GM21360 (cell line): ENCODE measurements at regions not wholly inside any gene's neighbourhood (a gene's known extent, or its start where the extent isn't known, plus 50 kb on each side); places are given as distances from the start of the nearest gene placed in this dataset.

Source experiments
- ATAC-seq: cut with Tn5 transposase; IDR thresholded peaks from one replicate; pipeline ENCODE4 v1.9.1; 2021; ENCODE audit warnings: mild to moderate bottlenecking, moderate library complexity; ENCODE audit not compliant: unreplicated experiment

DNA sequence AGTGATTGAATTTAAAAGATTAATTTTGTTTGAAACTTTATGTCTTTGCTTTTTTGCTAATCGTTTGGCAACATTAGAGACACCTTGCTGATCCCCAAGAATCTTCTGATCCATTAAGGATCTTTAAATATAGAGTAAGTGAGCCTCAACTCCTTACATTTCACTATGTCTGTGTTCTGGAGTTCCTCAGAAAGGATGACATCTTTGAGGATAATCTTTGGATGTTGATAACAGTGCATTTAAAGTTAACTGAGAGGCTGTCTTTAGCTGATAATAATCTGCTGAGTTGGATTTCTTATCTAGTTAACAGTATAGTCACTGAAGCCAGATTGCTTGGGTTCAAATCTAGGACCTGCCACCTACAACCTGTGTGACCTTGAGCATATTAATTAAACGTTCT, 221.6 kb upstream of the EMCN start:
- ATAC-seq: no peak

DNA sequence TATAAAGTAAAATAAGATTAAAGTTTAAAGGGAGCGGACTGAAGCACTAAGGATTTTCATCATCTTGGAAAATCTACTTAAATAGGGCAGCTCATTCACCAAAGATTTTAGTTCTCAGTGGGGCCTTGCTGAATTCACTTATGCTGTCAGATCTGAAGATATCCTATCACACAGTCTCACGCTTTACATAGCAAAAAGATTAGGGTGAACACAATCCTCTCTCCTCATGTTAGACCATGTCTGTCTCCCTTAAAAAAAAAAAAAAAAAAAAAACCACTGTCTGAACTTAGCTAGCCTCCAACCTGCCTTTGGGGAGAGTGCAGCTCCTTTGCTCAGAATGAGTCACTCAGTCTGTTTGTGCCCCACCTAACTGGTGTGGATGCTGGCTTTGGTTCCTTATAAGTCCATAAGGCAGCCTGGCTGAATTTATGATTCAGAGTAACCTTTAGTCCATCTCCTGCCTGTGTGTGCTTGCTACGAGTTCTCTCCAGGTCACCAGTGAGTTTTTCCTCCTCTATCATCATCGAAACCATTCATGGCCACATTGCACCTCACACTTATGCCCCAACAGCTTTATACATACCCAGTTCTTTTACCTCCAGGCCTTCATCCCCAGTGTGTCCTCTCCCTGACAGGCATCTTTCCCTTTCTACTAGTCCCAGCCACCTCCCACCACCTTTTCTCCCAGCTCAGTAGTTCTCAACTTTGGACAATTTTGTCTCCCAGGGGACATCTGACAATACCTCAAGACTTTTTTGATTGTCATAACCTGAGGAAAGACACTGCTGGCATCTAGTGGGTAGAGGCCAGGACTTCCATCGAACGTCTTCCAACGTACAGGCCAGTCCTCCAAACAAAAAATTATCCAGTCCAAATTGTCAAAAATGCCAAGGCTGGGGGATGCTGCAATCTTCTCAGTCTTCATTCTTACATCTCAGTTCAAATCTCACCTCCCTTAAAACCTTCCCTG, 220.7 kb upstream of the EMCN start:
- peak; percentile 84 for ATAC-seq

DNA sequence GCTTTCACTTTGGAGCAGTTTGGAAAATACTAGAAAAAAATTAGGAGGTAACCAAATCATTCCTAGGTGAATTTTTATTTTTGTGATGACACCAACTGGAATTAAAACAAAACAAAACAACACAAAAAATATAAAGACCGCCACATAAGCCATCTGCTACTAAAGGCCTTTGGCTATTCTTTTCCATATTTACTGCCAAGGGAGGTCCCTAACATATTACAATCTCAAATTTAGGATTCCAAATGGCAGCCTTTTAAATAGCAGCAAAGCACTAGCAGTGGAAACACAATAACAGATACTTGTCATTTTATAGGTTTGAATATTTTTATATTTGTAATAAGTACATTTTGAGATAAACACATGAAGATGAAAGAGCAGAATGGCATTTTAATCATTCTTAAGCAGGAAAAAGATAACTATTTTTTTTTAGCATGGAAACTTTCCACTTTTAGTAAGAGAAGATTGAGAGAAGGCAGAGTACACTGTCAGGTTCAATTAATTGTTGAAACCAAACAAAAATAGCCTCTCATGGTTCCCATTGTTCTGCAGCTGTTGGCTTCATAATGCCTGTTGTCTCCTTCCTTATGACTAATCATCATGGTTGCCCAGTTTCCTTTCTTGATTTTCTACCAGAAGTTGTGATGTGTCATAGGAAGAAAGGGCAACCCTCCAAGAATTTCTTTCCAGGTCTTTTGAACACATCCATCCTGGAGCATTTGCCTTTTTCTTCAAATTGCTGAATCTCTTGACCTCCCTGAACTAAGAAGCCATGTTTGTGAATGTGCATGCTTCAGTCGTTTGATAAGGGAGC, 219.0 kb upstream of the EMCN start:
- no peak for ATAC-seq

DNA sequence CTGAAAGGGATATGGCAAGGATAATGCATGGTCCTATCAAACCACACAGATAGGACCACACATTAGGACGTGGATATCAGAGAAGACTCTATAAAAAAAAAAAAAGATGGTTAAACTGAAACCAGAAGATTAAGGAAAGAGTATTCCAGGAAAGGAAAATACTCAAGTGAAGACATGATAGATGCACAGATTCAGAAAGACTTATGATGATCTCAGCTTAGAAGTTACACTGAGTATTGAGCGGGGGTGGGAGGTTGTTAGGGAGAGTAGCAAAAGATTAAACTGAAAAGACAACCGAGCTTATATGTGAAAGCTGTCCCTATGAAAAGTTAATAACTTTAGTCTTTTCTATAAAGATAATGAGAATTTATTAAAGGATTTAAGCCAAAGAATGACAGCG, 211.0 kb upstream of the EMCN start:
- ATAC-seq: no peak

DNA sequence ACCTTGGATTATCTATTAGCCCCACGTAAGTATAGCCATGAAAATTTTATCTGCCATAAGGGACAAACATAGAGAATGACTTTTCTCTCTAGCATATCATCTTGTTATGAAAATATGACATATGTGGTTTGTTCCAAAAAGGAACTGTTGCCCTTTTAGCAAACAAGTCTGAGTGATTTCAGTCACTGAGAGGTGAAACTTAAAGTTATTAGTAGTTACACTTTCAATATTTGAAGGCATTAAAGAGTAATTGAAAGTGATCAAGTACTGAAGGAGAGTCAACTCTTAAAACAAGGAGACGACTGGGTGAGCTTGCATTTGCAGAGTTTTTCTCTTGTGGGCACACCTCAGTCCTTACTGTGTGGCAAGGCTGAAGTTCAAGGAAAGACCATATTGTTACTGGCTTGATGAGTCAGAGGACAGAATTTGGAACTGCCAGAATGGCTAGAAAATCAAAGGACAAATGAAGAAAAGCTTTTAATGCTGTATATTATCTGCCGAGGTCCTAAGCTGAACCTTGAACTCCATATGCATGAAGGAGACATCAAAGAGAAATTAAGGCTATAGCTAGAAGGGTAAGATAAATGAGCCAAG, 205.1 kb upstream of the EMCN start:
- ATAC-seq: peak; percentile 60

DNA sequence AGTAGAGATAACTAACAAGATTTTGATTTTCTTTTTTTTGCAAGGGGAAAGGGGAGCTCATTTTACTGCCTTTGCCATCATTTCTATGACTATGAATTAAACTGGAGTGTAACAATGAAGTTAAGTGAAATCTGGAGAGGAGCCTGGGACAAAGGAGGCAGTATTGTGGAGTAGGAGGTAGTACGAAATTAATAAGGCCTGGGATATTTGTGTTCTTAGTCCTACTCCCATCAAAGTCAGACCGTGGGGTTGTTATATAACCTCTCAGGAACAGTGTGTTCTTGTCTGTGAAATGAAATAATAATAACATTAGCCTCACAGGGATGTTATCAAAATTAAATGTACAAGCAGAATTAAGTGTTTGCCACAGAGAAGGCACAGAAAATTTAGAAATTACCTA, 204.3 kb upstream of the EMCN start:
- ATAC-seq: no peak

DNA sequence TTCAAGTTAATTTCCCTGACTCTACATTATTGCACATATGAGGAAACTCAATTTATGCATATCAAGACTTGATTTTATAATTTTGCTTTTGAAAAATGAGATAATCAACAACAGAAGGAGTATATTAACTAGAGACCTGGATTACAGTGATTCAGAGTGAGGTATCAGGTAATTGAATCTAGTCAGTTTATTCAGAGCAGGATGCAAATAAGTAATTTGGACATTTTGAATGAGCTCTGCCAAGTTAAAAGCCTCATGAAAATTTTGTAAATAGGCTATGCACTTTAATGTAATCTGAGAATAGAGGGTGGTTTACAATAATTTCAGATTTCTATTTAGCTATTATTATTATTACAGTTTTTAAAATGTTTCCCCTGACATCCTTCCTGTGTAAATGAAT, 203.7 kb upstream of the EMCN start:
- no peak for ATAC-seq

DNA sequence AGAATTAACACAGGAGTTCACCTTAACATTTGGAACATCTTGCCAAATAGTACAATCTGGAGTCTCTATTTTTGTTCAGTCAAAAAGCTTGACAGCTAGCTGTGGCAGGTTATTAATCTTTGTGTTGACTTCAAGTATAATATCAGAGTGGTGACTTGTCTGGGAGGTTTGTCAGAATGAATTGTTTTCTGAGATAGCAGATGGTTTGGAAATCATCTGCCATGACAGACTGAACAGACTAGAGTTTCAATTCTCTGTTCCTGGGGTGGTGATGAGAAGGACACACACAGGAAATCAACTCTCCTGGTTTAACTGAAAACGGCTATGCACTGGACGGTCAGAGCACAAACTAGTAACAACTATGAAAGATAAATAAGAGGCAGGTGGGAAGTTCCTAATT, 203.3 kb upstream of the EMCN start:
- ATAC-seq: no peak

DNA sequence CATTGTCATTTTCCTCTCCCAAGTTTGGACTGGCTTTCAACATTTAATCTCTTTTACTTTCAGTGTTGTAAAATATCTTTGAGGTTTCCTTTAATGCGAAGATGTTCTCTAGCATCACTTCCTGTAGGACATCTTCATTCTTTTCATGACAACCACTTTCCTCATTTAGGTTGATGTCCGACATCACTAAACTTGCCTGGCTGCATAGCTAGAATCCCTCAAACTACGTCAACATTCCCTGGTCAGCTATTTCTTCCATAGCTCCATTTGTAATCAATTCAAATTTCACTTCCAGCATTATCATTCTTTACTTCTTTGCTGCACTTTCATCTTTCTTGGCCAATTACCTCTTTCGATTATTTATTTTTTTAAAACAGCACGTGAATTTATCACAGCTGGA, 198.6 kb upstream of the EMCN start:
- no peak for ATAC-seq

DNA sequence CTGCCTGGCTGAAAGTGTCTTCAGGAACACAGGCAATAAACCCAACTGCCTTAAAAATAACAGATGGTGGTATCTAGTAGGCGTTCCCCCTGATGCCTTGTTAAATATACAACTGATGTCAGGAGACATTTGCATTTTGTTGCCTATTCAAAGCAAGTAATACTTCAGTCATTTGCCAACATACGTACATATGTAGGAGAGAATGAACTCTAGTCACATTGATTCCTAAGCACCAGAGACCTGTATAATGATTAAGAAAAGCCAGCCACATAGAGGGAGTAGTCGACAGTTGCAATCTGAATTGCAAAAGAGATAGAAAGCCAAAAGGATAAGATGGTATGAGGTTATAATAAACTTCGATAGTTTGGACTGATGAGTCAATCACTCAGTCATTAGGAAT, 191.0 kb upstream of the EMCN start:
- no peak for ATAC-seq

DNA sequence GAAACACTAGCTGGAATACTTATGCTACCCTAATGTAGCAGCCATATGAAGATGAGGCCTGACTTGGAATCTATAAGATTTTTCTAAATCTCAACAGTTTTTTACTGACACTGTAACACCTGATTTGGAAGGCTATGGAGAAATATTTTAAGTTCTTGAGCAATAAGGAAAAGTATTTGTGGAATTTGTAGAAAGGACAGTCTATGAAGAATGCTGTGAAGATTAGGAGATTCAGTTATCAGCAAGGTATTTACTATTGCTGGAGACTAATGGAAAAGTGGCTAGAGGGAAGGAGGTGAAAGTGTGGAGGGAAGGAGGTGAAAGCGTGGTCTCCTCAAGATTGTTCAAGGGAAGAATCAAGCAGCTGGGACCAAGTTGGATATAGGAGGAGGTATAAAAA, 190.0 kb upstream of the EMCN start:
- ATAC-seq: no peak

DNA sequence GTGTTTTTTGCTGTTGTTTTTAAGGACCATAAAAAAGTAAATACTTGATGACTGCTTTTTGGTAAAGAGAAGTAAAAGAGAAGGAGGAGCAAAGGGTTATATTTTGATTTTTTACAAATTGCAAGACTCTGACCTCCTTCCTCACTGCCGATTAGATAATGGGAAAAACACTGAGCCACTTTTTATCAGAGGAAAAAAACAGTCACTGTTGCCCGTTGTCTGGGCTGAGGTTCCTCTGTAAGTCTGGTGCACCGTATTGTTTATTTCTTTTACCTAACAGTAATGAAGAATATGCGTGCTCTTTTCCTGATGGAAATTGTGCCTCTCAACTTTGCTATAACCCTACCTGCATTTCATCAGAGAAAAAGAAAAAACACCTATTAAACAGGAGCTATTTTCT, 178.7 kb upstream of the EMCN start:
- ATAC-seq: no peak

DNA sequence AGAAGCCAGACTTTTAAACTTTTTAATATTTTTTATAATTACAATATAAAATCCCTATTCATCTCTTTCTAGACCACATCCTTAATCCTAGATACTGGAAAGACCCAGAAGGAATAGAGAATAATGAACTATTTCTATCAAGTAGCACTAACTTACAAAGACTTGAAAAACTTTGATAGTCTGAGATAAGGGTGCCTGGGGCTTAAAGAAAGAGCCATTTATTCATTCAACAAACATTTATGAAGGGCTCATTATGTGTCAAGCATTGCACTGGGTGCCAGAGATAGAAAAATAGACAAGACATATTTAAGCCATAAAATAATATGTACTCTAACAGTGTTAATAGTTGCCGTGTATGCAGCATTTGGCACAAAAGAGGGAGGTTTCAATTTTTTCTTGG, 178.0 kb upstream of the EMCN start:
- ATAC-seq: no peak

DNA sequence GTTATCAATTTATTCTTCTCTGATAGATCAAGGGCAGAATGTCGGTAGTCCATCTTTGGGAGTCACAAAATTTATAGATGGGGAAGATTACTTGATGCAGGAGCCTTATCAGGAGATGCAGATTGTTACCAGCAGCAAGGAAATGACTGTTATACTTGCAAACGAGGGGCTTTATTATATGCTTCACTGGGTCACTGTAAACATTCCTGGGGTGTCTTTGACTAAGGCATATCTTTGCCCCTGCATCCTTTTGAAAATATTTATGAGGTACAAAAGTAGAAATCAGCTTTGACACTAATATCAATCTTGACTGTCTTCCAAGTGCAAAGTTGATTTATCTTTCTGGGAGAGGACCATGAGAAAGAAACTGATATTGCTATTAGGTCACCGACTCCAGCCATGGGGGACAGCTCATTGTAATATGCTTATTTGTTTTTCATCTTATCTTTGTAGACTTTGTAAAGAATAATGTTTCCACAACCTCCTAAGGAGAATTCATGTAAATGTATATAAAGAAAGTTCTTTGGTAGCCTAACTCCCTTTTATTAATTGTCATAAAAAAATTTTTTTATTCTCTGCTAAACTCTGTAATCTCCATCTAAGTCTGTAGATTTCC, 177.3 kb upstream of the EMCN start:
- ATAC-seq: no peak

DNA sequence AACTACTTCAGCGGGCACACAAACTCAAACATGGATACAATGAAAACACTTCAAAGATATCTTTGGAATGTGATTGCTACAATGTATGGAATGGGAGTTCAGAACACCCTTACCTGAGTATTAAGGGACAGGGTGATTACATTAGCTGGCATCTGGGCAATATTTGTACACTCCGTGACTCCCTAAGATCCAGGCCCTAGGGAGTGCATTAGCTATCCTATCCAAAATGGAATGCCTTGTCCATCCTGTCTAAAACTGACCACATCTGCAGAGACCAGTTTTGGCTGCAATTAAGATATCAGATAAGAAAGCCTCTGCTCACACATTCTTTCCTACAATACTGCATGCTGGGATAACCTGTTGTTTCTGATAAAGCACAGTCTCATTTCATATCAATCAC, 176.6 kb upstream of the EMCN start:
- ATAC-seq: no peak

DNA sequence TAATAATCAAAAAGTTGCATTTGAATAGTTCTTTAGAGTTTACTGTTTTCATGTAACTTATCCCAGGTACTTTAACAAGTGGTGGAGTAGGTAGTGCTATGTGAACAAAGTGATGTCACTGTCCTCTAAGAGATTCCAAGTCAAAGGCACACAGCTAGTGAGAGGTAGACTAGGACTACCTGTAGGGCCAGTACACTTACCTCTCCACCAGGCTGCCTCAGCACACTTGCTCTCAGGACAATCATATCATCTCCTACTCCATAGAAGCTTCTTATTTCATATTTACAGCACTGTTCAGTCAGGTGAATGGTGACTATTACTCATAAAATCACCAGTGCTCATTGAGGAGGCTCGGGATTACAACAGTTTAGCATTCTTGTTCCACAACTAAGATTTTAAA, 173.0 kb upstream of the EMCN start:
- no peak for ATAC-seq

DNA sequence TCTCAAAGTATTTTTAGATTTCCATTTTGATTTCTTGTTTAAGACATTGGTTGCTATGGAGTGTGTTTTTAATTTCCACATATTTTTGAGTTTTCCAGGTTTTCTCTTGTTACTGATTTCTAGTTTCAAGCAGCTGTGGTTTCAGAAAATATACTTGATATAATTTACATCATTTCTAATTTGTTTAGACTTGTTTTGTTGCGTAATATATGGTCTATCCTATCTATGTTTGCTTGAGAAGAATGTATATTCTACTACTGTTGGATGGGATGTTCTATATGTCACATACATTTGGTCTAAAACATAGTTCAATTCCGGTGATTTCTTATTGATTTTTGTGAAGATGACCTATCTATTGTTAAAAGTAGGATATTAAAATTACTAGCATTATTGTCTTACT, 170.5 kb upstream of the EMCN start:
- ATAC-seq: no peak

DNA sequence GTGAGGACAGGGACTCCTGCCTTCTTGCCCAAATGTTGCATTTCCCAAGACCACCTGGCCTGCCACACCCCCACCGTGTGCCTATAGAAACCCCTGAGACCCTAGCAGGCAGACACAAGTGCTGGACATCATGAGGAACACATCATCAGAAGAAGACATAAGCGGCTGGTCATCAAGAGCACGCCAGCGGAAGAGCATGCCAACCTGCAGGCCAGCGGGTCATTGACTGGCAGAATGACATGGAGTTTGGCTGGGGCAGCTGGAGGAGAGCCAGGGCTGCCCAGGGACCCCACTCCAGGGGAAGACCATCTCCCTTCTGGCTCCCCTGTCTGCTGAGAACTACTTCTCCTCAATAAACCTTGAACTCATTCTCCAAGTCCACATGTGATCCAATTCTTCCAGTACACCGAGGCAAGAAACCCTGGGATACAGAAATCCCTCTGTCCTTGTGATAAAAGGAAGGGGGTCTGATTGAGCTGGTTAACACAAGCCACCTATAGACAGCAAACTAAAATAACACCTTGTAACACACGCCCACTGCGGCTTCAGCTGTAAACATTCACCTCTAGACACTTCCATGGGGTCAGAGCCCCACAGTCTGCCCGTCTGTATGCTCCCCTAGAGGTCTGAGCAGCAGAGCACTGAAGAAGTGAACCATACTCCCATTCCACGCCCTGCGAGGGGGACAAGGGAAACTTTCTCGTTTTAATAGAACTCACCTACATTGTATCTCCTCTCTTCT, 164.8 kb upstream of the EMCN start:
- no peak for ATAC-seq

DNA sequence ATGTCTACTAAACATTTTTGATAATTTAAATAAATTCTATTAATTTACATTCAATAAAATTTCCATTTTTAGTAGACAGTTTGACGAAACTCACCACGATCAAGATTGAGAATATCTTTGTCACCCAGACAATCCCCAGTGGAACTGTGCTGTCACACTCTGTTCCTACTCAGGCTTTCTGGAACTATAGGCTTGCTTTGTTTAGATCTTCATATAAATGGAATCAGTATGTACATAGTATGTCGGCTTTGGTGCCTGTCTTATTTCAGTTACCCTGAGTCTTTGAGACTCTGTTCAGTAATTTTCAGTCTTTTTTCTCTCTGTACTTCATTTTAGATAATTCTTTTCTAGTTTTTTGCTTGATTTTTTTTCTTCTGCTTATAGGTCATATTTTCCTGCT, 163.5 kb upstream of the EMCN start:
- no peak for ATAC-seq

DNA sequence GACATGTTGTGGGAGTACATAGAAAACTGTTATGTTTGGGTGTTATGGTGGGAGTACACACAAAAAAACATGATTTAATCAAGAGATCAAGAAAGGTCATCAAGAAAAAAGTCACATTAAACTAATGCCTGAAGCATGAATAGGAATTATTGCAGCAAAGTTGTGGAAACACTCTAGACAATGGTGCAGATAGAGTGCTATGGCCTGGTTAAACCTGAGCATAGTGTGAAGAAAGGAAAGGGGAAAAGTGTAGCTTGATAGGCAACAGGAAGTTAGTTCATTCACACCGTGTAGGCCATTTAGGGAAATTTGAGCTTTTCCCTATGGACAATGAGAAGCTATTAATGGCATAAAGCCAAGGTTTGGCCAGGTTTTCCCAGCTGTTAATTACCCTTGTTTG, 162.1 kb upstream of the EMCN start:
- no peak for ATAC-seq

DNA sequence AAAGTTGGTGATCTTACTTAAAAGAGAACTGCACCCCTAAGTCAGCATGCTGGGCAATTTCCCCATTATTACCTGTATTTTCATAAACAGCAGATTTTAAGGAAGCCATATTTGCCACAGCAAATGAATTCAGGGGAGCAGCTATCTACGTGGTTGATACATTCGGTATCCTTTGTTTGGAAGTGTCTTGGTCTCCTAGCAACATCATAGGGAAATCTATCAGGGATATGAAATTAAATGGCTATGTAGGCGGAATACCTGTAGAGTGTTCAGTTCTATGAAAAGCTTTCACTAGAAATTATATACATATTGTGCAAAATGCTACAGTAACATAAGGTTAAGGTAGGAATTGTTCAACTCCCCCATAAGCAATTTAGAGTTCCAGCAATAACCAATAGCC, 157.2 kb upstream of the EMCN start:
- no peak for ATAC-seq
